Transverse colon (tissue), 4 donors: ENCODE measurements at regions not wholly inside any gene's neighbourhood (a gene's known extent, or its start where the extent isn't known, plus 50 kb on each side); places are given as distances from the start of the nearest gene placed in this dataset.

Experiments
- DNase-seq: peaks from one replicate; pipeline ENCODE4 v3.0.0-alpha.2; 2019
- H3K27ac ChIP-seq, 4 donors: fragments of 200-600 bp; sonication (generic); 2 replicates each; pipeline ENCODE4 v1.5.1; 2016 to 2018; ENCODE audit warnings: inconsistent platforms in 4 of 4
- H3K27me3 ChIP-seq: fragments of 200-600 bp; sonication (generic); 2 replicates; pipeline ENCODE4 v1.5.1; 2017; ENCODE audit warnings: inconsistent platforms
- H3K36me3 ChIP-seq, 4 donors: fragments of 200-600 bp; sonication (generic); 2 replicates each; pipeline ENCODE4 v1.5.1; 2017 to 2019; ENCODE audit warnings: inconsistent platforms in 4 of 4
- H3K4me1 ChIP-seq, 4 donors: fragments of 200-600 bp; sonication (generic); 2 replicates each; pipeline ENCODE4 v1.5.1; 2017 to 2020; ENCODE audit warnings: inconsistent platforms in 4 of 4
- H3K4me3 ChIP-seq, 4 donors: fragments of 200-600 bp; sonication (generic); 1 replicate in 1 of 4; 2 replicates in 3 of 4; pipeline versions ENCODE4 v1.5.1 to v1.6.1; 2017 to 2019; ENCODE audit warnings: inconsistent platforms in 4 of 4
- H3K9me3 ChIP-seq, 2 donors: fragments of 200-600 bp; sonication (generic); 2 replicates each; pipeline ENCODE4 v1.5.1; 2017 to 2019; ENCODE audit warnings: inconsistent platforms in 2 of 2
- CTCF ChIP-seq, 5 experiments: fragments of 200-600 bp in 3 of 5; fragments of 450-650 bp in 2 of 5; sonication (generic) in 3 of 5; IDR thresholded peaks; 1 replicate in 2 of 5; 2 replicates in 3 of 5; pipeline ENCODE4 v1.5.1; 2016 to 2017; ENCODE audit warnings: antibody characterized with exemption in 5 of 5, inconsistent platforms in 3 of 5, mild to moderate bottlenecking in 2 of 5, moderate library complexity in 1 of 5
- EP300 ChIP-seq: sonication (generic); formaldehyde crosslinking; IDR thresholded peaks from one replicate; pipeline ENCODE4 v1.6.1; 2017; ENCODE audit warnings: antibody characterized with exemption, low read depth
- POLR2A ChIP-seq: fragments of 450-650 bp; IDR thresholded peaks from one replicate; pipeline ENCODE4 v1.6.1; 2016; ENCODE audit warnings: antibody characterized with exemption, mild to moderate bottlenecking, moderate library complexity
- POLR2AphosphoS5 ChIP-seq, 3 donors: sonication (generic); formaldehyde crosslinking; IDR thresholded peaks; one replicate each; pipeline ENCODE4 v1.6.1; 2016; ENCODE audit warnings: antibody characterized with exemption in 3 of 3
- WGBS, 2 donors: methylation state at CpG; one replicate each; pipeline ENCODE4 v1.1.5; 2018; ENCODE audit warnings: low coverage in 1 of 2; 5-methylcytosine and 5-hydroxymethylcytosine counted together
- in situ Hi-C, 4 donors: fragments of 200-750 bp; cut with MboI; loops; one replicate each; pipeline versions ENCODE4 v1.15.0 to v1.15.1; 2017; ENCODE audit warnings: low sequenced_read_pairs in 3 of 4, low pct_ligation_motif_present in 1 of 4, low pct_unique_long_range_greater_than_20kb in 1 of 4
- intact Hi-C: fragments of 100-400 bp; cut with DNase I; formaldehyde crosslinking; loops from one replicate; pipeline ENCODE4 v1.15.1; 2023; ENCODE audit warnings: low total_unique reads

GRCh38 chr6:28632326-28632851, 106.7 kb downstream of the GPX5 start:
- no peak overlapping the region for H3K27ac ChIP-seq
- intact Hi-C loops, result no loop called here

GRCh38 chr6:28633445-28634215, 107.9 kb downstream of the GPX5 start:
- Histone ChIP-seq H3K9me3 (no peaks in the 10 kb centered on the region), H3K27ac (no peak overlapping the region), H3K36me3 (no peaks in the 10 kb centered on the region), H3K4me3 (no peak overlapping the region), H3K27me3 (peaks cover 72% of the 10 kb centered on the region), H3K4me1 (peaks cover 0 to 8% (median 0%) of the 10 kb centered on the region in 4 donors)
- whole genome bisulfite sequencing, 2 donors, result 81 to 82% methylated on average over 18 to 28 of the region's 28 CpGs
- TF ChIP-seq EP300, result no peak
- no peak for DNase-seq
- in situ Hi-C loops (no loop called here), intact Hi-C loops (no loop called here)

More at GRCh38 chr6:28632326-28632851, 106.7 kb downstream of the GPX5 start:
- whole genome bisulfite sequencing, 2 donors, result 63 to 74% methylated on average over 5 of the region's 5 CpGs
- Histone ChIP-seq H3K36me3 (no peaks in the 10 kb centered on the region), H3K4me3 (no peak overlapping the region), H3K9me3 (no peaks in the 10 kb centered on the region), H3K4me1 (peaks cover 0 to 8% (median 0%) of the 10 kb centered on the region in 4 donors), H3K27me3 (peaks cover 61% of the 10 kb centered on the region)
- DNase-seq, result no peak
- in situ Hi-C loops, result no loop called here
- TF ChIP-seq POLR2A, result no peak
- TF ChIP-seq POLR2AphosphoS5 (IDR thresholded peaks at IDR 0.05), result no peak
- TF ChIP-seq EP300, result no peak
- TF ChIP-seq CTCF (IDR thresholded peaks at IDR 0.05), result no peak

- Histone ChIP-seq H3K4me1 (peaks cover 0 to 8% (median 0%) of the 10 kb centered on the region in 4 donors), H3K27ac (no peak overlapping the region), H3K9me3 (no peaks in the 10 kb centered on the region), H3K27me3 (peaks cover 76% of the 10 kb centered on the region), H3K4me3 (peak overlapping the region in 1 of 4 donors; percentile 22), H3K36me3 (no peaks in the 10 kb centered on the region)
- intact Hi-C loops, result no loop called here
- WGBS, 2 donors, result 7 to 23% methylated on average over 2 to 4 of the region's 4 CpGs
- in situ Hi-C loops, result no loop called here
- TF ChIP-seq CTCF (IDR thresholded peaks at IDR 0.05) (no peak), POLR2AphosphoS5 (IDR thresholded peaks at IDR 0.05) (no peak), POLR2A (no peak), EP300 (no peak)
- no peak for DNase-seq
Measured at GRCh38 chr6:28634411-28634760, 108.7 kb downstream of the GPX5 start.

GRCh38 chr6:28634761-28635546, 109.3 kb downstream of the GPX5 start:
- 8 to 9% methylated on average over 17 to 48 of the region's 48 CpGs for WGBS, 2 donors
- H3K27ac ChIP-seq, result no peak overlapping the region
- no peaks in the 10 kb centered on the region for H3K9me3 ChIP-seq
- intact Hi-C loops, result no loop called here
- H3K4me1 ChIP-seq, result peaks cover 0 to 8% (median 0%) of the 10 kb centered on the region in 4 donors
- peak overlapping the region in 1 of 4 donors; percentile 22 for H3K4me3 ChIP-seq
- no peak for DNase-seq
- in situ Hi-C loops, result no loop called here
- TF ChIP-seq POLR2A (no peak), POLR2AphosphoS5 (IDR thresholded peaks at IDR 0.05) (no peak), EP300 (no peak), CTCF (IDR thresholded peaks at IDR 0.05) (no peak)
- H3K36me3 ChIP-seq, result no peaks in the 10 kb centered on the region
- peaks cover 79% of the 10 kb centered on the region for H3K27me3 ChIP-seq
